Activated CD8-positive, alpha-beta memory T cell treated with anti-CD3 and anti-CD28 coated beads for 36 hours (primary cell): ENCODE measurements at regions not wholly inside any gene's neighbourhood (a gene's known extent, or its start where the extent isn't known, plus 50 kb on each side); places are given as distances from the start of the nearest gene placed in this dataset.

ENCODE experiments used
- CTCF ChIA-PET: fragments of 350-600 bp; sonication (Branson Sonifier 250); formaldehyde crosslinking; loops from one replicate; lab custom pipeline; 2021; ENCODE audit warnings: antibody characterized with exemption; lab: Charles Lee
- POLR2A ChIA-PET: fragments of 350-600 bp; sonication (Branson Sonifier 250); formaldehyde crosslinking; loops from one replicate; lab custom pipeline; 2021; ENCODE audit warnings: antibody characterized with exemption; lab: Charles Lee

DNA sequence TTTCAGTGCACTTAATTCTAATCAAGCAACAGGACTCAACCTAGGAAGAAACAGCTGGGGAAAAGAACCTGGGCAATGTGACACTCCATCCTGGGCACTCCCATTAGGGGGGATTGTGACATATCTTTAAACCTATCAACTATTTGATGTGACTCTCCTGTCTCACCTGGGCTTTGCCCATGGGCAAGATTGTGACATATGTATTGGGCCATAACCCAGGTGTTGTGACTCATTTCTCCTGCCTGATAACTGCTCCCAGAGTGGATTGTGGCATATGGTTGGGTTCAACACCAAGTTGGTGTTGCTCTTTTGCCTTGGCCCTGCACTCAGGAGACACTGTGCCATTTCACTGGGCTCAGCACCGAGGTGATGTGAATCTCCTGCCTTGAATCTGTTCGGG is 82.6 kb downstream of the ZNF723 start:
- POLR2A ChIA-PET: interaction anchor here (0.6 kb wide), 1 partner anchor 135 kb away, joined by 6 read pairs; no protein-coding TSS in a partner anchor

DNA sequence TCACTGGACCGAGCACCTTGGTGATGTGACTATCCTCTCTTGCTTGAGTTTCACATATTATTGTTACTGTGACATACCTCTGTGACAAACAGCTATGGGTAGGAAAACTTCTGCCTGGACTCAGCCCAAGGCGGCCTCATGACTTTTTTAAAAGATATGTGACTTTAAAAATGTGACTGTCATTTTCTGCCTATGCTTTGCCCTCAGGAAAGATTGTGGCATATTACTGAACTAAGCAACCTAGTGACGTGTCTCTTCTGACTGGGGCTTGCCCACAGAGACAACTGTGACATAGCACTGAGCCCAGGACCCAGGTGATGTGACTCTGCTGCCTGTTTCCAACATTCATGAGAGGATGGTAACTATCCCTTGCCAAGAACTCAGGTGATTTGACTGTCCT is 84.8 kb downstream of the ZNF728 start:
- POLR2A ChIA-PET: no interaction called here

More for the DNA sequence above, 82.6 kb downstream of the ZNF723 start:
- CTCF ChIA-PET: no interaction called here

DNA sequence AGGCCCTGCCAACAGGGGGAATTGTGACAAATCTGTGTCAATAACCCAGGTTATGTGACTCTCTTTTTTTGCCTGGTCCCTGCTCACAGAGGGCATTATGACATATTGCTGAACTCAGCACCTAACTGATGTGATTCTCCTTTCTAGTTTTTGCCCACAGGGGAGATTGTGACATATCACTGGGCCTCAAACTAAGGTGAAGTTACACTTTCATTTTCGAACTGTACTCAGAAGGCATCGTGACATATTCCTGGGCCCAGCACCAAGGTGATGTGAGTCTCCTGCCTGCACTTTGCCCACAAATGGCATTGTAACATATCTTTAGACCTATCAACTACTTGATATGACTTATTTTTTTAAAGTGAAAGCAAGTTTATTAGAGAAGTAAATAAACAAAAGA is 83.0 kb downstream of the ZNF728 start:
- POLR2A ChIA-PET: no interaction called here
- CTCF ChIA-PET: no interaction called here

More for the DNA sequence above, 84.8 kb downstream of the ZNF728 start:
- CTCF ChIA-PET: no interaction called here
